ENCODE measurements at regions not wholly inside any gene's neighbourhood (a gene's known extent, or its start where the extent isn't known, plus 50 kb on each side); places are given as distances from the start of the nearest gene placed in this dataset.

DNA sequence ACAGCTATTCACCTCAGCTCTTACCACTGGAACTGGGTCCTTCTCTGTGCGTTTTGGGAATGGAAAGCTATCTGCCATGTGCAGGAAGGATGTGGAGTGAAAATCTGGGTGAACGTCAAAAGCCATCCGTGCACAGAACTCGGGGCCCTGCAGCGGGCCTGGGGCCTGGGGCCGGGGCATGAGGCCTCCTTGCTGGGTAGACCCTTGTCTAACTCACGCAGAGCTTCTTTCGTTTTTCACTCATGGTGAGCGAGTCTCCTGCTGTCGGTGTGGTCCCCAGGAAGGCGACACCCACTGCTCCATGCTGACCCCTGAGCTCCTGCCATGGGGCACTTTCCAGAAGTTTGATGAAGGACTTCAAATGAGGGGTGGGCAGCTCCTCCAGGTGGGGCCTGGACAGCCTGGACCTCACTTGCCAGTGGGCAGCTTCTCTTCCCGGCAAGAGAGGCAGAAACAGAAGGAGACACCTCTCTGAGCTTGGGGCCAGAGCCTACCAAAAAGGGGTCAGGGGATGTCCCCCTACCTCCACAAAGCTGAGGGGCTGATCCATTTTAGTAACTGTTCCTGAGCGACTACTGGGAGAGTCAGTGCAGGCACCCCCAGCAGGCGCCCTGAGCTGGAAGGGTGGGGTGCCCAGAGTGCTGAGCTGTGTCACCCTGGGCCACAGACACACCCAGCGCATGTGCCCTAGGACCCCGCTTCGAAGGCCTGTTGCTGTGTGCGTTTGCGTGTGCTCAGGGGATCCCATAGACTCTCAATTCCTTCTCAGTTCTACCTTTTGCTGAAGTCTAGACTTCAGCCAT is 117.7 kb upstream of the HDAC4 start:
- WGBS, 3 donors, result 82 to 90% (median 89%) methylated on average over 19 of the region's 19 CpGs
- H3K27ac ChIP-seq (ENCODE audit: low read depth, low read length), result no peak overlapping the region

DNA sequence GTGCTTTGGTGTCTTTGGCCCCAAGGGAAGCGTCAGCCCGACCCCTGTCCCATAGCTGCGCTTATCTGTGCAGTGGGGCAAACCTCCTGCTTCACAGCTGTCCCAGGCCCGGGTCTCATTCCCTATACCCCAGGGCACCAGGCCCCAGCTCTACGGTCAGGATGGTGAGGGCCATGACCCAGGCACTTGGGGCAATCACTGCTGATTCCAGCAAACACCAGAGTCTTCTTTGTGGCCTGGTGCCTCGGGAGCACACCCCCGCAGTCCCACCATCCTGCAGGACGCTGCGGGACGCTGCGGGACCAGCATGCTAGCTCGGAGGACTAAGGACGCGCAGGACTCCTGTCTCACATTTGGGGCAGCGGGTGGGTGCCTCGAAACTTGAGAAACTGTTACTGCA is 116.9 kb upstream of the HDAC4 start:
- 90 to 96% (median 94%) methylated on average over 16 of the region's 16 CpGs for WGBS, 3 donors
- no peak overlapping the region for H3K27ac ChIP-seq (ENCODE audit: low read depth, low read length)

DNA sequence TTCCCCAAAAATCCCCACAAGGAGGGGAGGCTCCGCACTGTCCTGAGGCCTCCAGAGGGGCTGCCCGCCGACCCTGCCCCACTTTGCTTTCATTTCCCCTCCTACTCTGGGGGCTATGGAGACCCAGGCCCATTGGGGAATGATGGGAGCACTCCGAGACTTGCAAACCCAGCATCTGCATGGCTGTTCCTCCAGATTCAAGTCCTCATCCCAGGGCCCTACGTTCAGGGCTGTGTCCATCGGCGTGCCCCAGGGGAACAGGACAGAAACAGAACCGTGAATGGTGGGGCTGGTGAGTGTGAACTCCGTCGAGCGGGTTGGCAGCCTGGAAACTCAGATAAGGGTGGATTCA is 116.1 kb upstream of the HDAC4 start:
- 84 to 92% (median 89%) methylated on average over 11 of the region's 11 CpGs for WGBS, 3 donors
- H3K27ac ChIP-seq (ENCODE audit: low read depth, low read length), result no peak overlapping the region

DNA sequence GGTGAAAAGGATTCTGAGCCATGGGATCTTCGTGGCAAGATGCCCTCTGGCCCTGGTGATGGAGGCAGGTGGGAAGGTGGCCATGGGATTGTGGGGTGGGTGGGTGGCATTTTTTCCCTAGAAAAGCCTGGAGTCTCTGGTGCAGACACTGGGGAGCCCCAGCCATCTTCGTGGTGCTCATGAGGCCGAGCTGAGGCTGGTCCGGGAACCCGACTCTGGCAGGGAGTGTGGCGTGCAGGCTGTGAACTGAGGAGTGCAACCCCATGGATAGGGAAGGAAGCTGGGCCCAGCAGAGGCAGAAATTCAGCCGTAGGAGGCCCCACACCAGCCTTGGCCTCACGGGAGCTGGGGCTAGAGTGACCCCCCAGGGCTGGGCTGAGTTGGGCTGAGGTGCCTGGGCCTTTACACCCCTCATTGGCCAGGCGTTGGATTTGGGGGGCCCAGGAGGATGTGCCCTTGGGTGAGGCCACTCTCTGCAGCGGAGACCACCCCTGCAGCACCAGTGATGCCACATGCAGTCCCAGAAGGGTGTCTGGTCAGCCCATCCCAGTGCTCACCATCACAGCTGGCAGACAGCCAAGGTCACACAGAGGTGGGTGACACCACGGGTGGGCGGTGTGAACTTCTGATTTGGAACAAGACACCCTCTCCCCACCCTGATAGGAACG is 115.6 kb upstream of the HDAC4 start:
- 80 to 83% (median 82%) methylated on average over 12 to 13 of the region's 13 CpGs for WGBS, 3 donors
- H3K27ac ChIP-seq (ENCODE audit: low read depth, low read length), result no peak overlapping the region

DNA sequence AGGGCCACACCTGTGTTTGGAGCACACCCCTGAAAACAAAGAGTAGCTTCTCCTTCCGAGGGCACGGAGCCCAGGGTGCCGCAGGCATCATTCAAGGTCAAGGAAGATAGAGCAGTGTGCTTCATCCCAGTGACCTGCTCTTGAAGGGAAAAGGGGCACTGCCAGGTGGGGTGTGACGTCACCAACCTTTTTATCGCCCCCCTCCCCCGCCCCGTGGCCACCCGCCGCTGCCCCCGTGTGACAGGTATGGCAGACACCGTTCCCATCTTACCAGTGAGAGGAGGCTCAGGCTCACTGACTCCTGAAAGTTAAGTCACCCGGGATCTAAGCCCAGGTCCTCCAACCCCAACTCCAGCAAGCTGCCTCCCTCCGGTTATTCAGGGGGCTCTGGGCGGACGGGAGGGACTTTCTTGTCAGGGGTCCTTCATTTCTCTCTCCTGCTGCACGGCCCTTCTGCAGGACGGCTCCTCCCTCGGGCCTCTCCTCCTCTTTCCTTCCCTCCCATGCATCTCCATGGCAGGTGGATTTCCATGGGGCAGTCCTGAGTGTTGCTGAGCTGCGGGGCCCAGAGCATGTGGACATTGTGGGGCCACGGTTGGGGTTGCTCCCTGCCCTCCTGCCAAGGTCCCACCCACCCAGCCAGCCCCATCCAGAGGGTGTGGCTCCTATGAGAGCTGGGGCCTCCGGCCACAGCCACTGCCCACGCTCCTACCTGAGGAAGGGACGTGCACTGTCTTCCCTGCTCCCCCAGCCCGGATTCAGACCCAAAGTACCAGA is 114.1 kb upstream of the HDAC4 start:
- H3K27ac ChIP-seq (ENCODE audit: low read depth, low read length), result no peak overlapping the region
- WGBS, 3 donors, result 53 to 83% (median 72%) methylated on average over 19 to 24 of the region's 24 CpGs

DNA sequence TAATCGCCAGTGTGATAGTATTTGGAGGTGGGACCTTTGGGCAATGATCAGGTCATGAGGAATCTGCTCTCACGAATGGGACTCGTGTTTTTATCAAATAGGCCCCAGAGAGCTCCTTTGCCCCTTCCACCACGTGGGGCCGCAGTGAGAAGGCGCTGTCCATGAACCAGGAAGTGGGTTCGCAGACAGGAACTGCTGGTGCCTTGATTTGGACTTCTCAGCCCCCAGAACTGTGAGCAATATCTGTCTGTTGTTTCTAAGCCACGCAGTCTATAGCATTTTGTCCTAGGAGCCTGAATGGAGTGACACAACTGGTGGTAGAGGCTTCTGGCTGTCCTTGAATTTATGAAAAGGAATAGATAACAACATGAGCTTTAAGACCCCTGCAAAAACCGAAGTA is 111.2 kb upstream of the HDAC4 start:
- 87 to 91% (median 91%) methylated on average over 9 of the region's 9 CpGs for WGBS, 3 donors

DNA sequence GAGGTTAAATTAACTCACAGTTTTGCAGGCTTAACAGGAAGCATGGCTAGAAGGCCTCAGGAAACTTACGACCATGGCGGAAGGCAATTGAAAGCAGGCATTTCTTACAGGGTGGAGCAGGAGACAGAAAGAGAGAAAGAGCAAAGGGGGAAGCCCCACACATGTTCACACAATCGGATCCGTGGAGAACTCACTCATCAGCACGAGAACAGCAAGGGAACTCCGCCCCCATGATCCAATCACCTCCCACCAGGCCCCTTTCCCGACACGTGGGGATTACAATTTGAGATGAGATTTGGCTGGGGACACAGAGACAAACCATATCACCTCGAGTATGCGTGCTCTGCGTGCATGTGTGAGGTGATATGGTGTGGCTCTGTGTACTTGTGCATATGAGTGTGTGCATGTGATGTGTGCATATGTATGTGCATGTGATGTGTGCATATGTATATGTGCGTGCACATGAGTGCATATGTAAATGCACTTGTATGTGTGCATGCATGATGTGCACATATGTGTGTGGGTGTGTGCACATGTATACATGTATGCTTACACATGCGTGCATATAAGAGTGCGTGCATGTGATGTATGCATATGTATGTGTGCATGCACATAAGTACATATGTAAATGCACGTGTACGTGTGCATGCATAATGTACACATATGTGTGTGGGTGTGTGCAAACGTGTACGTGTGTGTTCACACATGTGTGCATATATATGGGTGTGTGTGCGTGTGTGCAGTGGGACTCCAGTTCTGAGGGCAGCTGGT is 108.7 kb upstream of the HDAC4 start:
- H3K27ac ChIP-seq (ENCODE audit: low read depth, low read length), result no peak overlapping the region
- 60 to 69% (median 66%) methylated on average over 19 of the region's 19 CpGs for WGBS, 3 donors

More for the DNA sequence above, 111.2 kb upstream of the HDAC4 start:
- no peak overlapping the region for H3K27ac ChIP-seq (ENCODE audit: low read depth, low read length)

DNA sequence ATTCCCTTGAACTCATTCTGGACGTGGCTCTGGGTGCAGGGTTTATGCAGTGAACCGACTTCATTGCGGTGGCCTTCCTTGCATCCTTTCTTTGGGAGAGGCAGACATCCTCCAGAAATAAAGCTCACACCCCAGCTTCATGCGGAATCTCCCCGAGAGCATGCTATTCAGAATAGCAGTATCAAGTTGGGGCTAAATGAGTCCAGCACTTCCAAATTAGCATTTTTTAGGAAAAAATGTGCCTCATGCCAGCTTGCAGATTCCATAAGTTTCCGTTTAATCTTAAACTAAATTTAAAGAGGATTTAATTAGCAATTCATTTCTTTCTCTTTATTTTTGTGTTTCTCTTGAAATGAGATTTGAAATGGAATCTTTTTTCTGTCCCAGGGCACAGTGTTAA is 107.4 kb upstream of the HDAC4 start:
- WGBS, 3 donors, result 81 to 89% (median 86%) methylated on average over 6 of the region's 6 CpGs
- H3K27ac ChIP-seq (ENCODE audit: low read depth, low read length), result no peak overlapping the region

DNA sequence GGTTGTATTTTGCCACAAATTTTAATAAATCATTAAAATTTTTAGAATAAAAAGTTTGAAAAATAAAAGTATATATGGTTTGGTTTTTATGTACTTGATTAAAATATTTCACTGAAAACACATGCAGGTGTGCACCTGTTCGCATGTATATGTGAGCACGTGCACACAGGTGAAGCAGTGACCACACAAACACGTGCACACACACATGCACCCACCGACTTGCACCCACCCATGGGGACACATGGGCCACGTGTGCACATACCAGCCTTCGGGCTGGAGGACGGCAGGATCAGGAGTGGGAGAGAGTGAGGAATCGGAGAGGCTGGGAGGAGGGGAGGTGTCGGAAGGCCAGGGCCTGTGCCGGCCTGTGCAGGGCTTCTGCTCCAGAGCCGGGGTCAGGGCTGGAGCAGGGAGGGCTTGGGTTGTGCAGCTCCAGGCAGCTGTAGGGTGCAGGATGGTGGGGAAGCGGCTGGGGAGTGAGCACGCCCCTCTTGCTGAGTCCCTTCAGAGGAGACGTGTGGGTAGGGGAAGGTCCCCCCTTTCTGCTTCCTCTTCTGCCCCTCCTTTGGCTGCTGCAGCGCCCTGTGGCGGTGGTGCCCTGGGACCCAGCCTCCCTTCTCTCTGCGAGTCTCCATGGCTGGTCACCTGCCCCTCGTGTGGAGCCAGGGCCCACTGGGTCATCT is 106.9 kb upstream of the HDAC4 start:
- WGBS, 3 donors, result 69 to 75% (median 74%) methylated on average over 16 to 18 of the region's 18 CpGs
- no peak overlapping the region for H3K27ac ChIP-seq (ENCODE audit: low read depth, low read length)

DNA sequence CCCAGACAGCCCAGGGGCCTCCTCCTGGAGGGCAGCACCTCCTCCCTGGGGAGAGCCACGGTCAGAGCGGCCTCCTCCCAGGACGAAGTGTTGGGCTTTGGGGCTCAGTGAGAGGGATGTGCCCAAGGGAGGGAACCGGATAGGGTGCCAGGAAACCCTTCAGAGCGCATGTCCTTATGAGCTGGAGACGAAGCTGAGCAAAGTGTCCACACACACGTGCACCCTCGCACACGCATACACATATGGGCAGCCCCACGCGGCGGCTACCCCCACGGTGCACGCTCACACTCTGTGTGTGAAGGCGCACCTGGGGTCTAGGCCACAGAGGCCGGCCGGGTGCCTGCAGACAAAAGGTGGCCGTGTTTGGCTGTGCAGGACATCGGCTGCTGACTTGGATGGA is 106.1 kb upstream of the HDAC4 start:
- WGBS, 3 donors, result 86 to 91% (median 87%) methylated on average over 19 of the region's 19 CpGs
- H3K27ac ChIP-seq (ENCODE audit: low read depth, low read length), result no peak overlapping the region

DNA sequence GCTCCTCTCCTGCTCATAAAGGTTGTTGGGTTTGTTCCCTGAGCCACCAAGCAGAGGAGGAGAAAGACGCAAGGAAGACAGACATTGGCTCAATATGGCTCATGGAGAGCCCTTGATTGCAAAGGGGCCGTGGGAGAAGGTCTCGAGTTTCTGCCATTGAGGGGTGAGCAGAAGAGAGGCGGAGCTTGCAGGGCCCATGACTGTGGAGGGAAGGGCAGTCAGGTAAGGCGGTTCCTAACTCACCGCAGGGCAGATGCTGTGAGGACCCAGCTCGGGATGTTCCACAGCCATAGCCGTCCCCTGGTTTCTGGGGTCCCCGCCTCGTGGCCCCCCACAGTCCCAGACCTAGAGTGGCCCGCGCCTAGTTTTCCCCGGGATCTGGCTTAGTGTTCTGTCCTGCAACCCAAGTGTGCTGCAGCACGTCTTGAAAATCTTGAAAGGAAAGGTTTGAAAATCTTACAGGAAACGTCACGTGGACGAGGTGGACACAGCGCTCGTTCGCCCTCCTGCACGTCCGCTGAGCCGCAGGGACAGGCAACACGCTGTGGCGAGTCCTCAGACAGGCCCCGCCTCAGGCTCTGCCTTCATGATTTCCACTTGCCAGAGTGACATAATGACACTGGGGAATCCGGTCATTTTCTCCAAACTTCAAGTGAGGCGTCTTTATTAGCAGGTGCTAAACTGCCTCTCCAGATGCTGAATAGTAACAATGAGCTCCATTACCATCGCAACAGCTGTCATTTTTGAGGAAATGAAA is 105.5 kb upstream of the HDAC4 start:
- no peak overlapping the region for H3K27ac ChIP-seq (ENCODE audit: low read depth, low read length)
- 79 to 89% (median 82%) methylated on average over 29 of the region's 29 CpGs for WGBS, 3 donors

DNA sequence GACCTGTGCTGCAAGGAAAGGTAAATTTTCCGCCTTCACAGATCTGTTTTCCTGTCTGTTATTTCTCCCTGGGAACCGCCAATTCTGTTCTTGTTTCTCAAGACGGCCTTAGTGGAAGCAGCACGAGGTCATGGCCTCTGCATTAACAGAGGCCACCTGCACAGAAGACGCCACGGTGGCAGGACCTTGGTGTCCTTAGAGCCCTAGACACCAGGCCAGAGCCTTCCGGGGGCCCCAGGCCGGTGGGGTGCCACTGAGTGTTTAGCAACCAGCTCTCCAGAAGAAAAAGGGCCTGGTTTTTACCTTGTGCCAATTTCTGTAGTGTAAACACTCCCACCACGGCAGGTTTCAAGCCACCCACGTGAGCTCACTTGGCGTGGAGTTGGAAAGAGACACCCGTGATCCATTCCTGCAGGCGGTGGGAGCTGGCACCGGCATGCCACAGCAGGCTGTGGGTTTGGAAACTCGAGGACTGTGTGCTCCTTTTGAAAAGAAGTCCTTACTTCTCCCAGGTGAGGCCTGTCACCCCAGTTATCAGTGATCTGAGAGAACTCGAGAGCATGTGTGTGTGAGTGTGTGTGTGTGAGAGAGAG is 103.9 kb upstream of the HDAC4 start:
- 81 to 89% (median 87%) methylated on average over 16 of the region's 16 CpGs for WGBS, 3 donors
- H3K27ac ChIP-seq (ENCODE audit: low read depth, low read length), result no peak overlapping the region

DNA sequence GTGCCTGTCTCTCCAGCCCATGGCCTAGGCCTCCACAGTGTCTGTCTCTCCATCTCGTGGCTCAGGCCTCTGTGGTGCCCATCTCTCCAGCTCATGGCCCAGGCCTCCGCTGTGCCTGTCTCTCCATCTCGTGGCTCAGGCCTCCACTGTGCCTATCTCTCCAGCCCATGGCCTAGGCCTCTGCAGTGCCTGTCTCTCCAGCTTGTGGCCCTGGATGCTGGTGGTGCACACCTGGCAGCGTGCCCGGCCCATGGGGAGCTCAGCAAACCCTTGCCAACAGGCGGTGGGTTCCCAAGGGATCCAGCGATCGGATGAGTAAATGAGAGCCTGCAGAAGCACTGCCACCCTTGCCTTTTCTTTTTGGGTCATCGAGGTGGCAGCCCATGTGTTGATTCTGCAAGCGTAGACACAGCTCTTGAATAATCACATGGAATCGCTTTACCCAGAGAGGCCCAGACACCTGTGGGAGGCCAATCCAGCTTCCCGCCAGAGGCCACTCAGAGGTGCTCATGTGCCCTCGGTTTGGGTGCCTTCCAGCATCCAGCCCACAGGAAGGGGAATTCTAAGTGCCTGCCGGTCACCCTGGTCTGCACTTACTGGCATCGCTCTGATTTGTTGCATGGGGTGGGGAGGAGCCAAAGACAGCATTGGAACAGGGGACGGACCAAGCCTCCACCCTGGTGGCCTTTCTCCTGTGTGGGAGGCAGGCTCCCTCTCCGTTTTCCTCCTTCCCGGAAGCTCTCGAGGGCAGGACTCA is 101.8 kb upstream of the HDAC4 start:
- 81 to 86% (median 85%) methylated on average over 19 of the region's 19 CpGs for WGBS, 3 donors
- H3K27ac ChIP-seq (ENCODE audit: low read depth, low read length), result no peak overlapping the region

DNA sequence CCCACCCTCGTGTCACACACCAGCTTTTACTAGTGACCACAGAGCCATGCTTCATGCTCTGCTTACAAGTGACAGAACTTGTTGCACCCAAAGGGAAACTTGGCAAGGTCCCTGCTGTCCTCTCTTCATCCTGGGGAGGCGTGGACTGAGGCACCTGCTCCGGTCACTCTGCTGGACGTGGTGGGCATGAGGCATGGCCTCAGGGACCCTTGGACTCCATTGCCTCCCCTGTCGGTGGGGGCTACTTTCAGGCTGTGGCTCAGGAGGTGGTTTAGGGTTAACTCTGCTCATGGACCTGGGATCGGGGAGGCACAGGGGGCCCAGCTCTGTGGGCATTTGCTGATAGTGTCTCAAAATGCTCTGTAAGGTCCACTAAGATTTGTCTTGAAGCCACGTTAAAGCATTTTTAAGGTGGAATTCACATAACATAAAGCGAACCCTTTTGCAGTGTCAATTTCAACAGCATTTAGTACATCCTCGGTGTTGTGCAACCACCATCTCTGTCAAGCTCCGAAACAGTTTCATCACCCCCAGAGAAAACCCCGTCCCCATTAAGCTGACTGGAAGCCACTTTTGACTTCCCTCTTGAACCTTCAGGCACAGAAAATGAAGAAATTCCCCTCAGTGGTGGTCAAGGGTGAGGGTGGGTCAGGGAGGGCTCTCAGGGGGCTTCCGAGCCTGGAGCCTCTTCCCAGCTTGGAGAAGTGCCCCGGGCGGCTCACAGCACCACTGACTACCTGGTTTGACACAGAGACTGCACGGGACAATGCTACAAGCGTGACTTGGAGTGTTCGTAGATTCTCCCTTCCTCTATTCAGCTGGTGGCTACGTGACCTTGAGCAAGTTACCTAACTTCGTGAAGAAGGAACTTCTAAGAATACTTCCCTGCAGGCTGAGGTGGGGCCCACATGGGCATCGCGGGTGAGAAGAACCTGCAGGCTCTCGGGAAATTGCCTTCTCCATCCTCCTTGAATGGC is 100.0 kb upstream of the HDAC4 start:
- H3K27ac ChIP-seq (ENCODE audit: low read depth, low read length), result no peak overlapping the region
- 55 to 71% (median 55%) methylated on average over 22 of the region's 22 CpGs for WGBS, 3 donors
